Tibial nerve (tissue), 4 donors: ENCODE measurements at regions not wholly inside any gene's neighbourhood (a gene's known extent, or its start where the extent isn't known, plus 50 kb on each side); places are given as distances from the start of the nearest gene placed in this dataset.

Experiments used
- DNase-seq, 2 donors: peaks; one replicate each; pipeline ENCODE4 v3.0.0-alpha.2; 2019; ENCODE audit warnings: low spot score in 2 of 2
- H3K27ac ChIP-seq, 4 donors: fragments of 200-600 bp; sonication (generic) in 3 of 4; one replicate each; pipeline ENCODE4 v1.5.1; 2017 to 2019; ENCODE audit warnings: mild to moderate bottlenecking in 1 of 4
- H3K27me3 ChIP-seq, 2 donors: fragments of 200-600 bp; sonication (generic) in 1 of 2; one replicate each; pipeline versions ENCODE4 v1.5.1 to v1.6.0; 2017 to 2019
- H3K36me3 ChIP-seq, 3 donors: fragments of 200-600 bp; sonication (generic); one replicate each; pipeline ENCODE4 v1.5.1; 2018 to 2019
- H3K4me1 ChIP-seq, 4 donors: fragments of 200-600 bp; sonication (generic) in 3 of 4; one replicate each; pipeline ENCODE4 v1.5.1; 2017 to 2019
- H3K4me3 ChIP-seq, 4 donors: fragments of 200-600 bp; sonication (generic) in 3 of 4; one replicate each; pipeline ENCODE4 v1.5.1; 2017 to 2019; ENCODE audit warnings: mild to moderate bottlenecking in 1 of 4, moderate library complexity in 1 of 4
- H3K9me3 ChIP-seq, 4 donors: fragments of 200-600 bp; sonication (generic) in 3 of 4; one replicate each; pipeline ENCODE4 v1.5.1; 2017 to 2019
- CTCF ChIP-seq, 5 experiments: fragments of 200-600 bp in 3 of 5; fragments of 450-650 bp in 2 of 5; sonication (generic) in 3 of 5; IDR thresholded peaks; one replicate each; pipeline ENCODE4 v1.5.1; 2016 to 2019; ENCODE audit warnings: antibody characterized with exemption in 5 of 5, mild to moderate bottlenecking in 3 of 5, moderate library complexity in 2 of 5
- EP300 ChIP-seq, 2 donors: sonication (generic); formaldehyde crosslinking; IDR thresholded peaks; one replicate each; pipeline ENCODE4 v1.6.1; 2017; ENCODE audit warnings: antibody characterized with exemption in 2 of 2, mild to moderate bottlenecking in 1 of 2
- POLR2A ChIP-seq, 2 donors: fragments of 450-650 bp; IDR thresholded peaks; one replicate each; pipeline ENCODE4 v1.6.1; 2017; ENCODE audit warnings: antibody characterized with exemption in 2 of 2, mild to moderate bottlenecking in 2 of 2, moderate library complexity in 2 of 2
- WGBS, 2 donors: methylation state at CpG; one replicate each; pipeline ENCODE4 v1.1.5; 2018; 5-methylcytosine and 5-hydroxymethylcytosine counted together

GRCh38 chr4:126705266-126705665, 927.5 kb upstream of the INTU start:
- Histone ChIP-seq H3K9me3 (no peaks in the 10 kb centered on the region), H3K27me3 (no peaks in the 10 kb centered on the region), H3K36me3 (no peaks in the 10 kb centered on the region), H3K27ac (no peak overlapping the region), H3K4me3 (no peak overlapping the region), H3K4me1 (no peaks in the 10 kb centered on the region)
- DNase-seq = no peak
- 69 to 75% methylated on average over 3 of the region's 3 CpGs for WGBS, 2 donors
- TF ChIP-seq EP300 (IDR thresholded peaks at IDR 0.05) = no peak
- no peak for TF ChIP-seq POLR2A (IDR thresholded peaks at IDR 0.05)
- no peak for TF ChIP-seq CTCF (IDR thresholded peaks at IDR 0.05)

DNA sequence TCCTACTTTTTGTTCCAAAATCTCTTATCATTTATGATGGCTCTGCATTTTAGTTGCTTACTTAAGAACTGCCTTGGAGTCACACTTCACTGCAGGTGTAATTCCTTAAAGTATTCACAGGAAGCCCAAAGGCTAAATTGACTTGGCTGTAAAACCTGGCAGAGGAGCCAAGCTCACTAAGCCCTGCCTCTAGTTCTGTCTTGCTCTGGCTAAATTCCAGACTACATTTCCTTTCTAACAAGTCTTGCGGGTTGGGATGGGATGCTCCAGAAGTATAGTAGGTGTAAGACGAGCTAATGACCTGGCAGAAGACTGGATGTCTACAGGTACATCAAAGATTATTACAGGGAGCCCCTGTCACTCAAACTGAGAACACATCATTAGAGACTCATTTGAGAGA, 924.0 kb upstream of the INTU start:
- Histone ChIP-seq H3K27ac (no peak overlapping the region), H3K4me1 (no peaks in the 10 kb centered on the region), H3K27me3 (no peaks in the 10 kb centered on the region), H3K9me3 (no peaks in the 10 kb centered on the region), H3K4me3 (no peak overlapping the region), H3K36me3 (no peaks in the 10 kb centered on the region)
- no peak for DNase-seq
- TF ChIP-seq EP300 (IDR thresholded peaks at IDR 0.05) = no peak
- no peak for TF ChIP-seq CTCF (IDR thresholded peaks at IDR 0.05)
- TF ChIP-seq POLR2A (IDR thresholded peaks at IDR 0.05) = no peak
- 43 to 56% methylated on average over 2 of the region's 2 CpGs for WGBS, 2 donors

- H3K9me3 ChIP-seq = no peaks in the 10 kb centered on the region
- DNase-seq = no peak
- TF ChIP-seq EP300 (IDR thresholded peaks at IDR 0.05) (no peak), CTCF (IDR thresholded peaks at IDR 0.05) (no peak), POLR2A (IDR thresholded peaks at IDR 0.05) (no peak)
- no peak overlapping the region for H3K27ac ChIP-seq
- H3K36me3 ChIP-seq = no peaks in the 10 kb centered on the region
- no peaks in the 10 kb centered on the region for H3K27me3 ChIP-seq
- no peak overlapping the region for H3K4me3 ChIP-seq
- H3K4me1 ChIP-seq = no peaks in the 10 kb centered on the region
Measured at GRCh38 chr4:126710935-126711334, 921.8 kb upstream of the INTU start.

DNA sequence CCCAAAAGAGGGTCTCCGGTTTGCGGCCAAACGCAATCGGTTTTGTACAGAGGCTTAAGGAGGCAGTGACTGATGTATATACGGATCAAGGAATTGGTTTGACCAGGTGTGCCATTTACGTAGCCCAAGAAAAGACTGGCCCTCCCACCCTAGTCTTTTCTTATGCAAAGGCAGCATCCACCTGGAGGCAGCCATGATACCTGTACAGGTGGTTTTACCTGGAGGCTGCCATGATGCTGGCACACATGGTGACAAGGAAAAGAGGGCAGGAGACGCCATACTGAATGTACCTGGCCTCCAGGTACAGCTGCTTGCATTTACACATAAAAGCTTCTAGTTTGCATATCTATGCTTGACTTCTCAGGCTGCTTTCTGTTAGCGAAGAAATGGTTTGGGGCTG, 917.7 kb upstream of the INTU start:
- Histone ChIP-seq H3K27me3 (no peaks in the 10 kb centered on the region), H3K36me3 (no peaks in the 10 kb centered on the region), H3K4me3 (no peak overlapping the region), H3K4me1 (no peaks in the 10 kb centered on the region), H3K9me3 (no peaks in the 10 kb centered on the region), H3K27ac (no peak overlapping the region)
- TF ChIP-seq CTCF (IDR thresholded peaks at IDR 0.05) (no peak), EP300 (IDR thresholded peaks at IDR 0.05) (no peak), POLR2A (IDR thresholded peaks at IDR 0.05) (no peak)
- 91 to 95% methylated on average over 8 of the region's 8 CpGs for WGBS, 2 donors
- DNase-seq = no peak

- H3K4me1 ChIP-seq = no peaks in the 10 kb centered on the region
- H3K9me3 ChIP-seq = no peaks in the 10 kb centered on the region
- WGBS, 2 donors = 91 to 93% methylated on average over 3 of the region's 3 CpGs
- no peak for TF ChIP-seq CTCF (IDR thresholded peaks at IDR 0.05)
- TF ChIP-seq POLR2A (IDR thresholded peaks at IDR 0.05) = no peak
- TF ChIP-seq EP300 (IDR thresholded peaks at IDR 0.05) = no peak
- no peaks in the 10 kb centered on the region for H3K27me3 ChIP-seq
- H3K36me3 ChIP-seq = no peaks in the 10 kb centered on the region
- H3K4me3 ChIP-seq = no peak overlapping the region
- H3K27ac ChIP-seq = no peak overlapping the region
- no peak for DNase-seq
Measured at GRCh38 chr4:126715681-126716080, 917.1 kb upstream of the INTU start.
